ENCODE measurements at regions not wholly inside any gene's neighbourhood (a gene's known extent, or its start where the extent isn't known, plus 50 kb on each side); places are given as distances from the start of the nearest gene placed in this dataset.

DNA sequence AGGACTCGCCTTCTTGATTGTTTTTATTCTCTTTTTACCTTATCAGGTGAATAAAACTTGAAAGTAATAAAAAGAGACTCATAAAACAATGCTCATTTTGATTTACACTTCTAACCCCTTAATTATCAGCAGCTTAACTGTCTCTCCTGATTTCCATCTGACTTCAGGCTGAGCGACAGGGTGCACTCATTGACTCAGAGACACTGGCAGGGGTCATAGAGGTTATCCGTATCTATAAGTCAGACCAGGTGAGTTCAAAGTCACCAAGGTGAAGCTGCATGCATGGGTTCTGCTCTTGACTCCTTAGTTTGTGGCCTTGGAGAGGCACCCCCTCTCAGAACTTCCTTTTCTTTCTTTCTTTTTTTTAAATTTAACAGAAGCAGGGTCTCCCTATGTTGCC is 116.4 kb upstream of the SLC34A2 start:
- Mint-ChIP-seq H3K27me3 (no peaks in the 10 kb centered on the region), H3K27ac (no peak overlapping the region), H3K4me1 (ENCODE audit: low read depth) (peaks cover 38% of the 10 kb centered on the region), H3K9me3 (ENCODE audit: low read depth) (no peaks in the 10 kb centered on the region), H3K4me3 (ENCODE audit: low read depth) (no peak overlapping the region), H3K36me3 (ENCODE audit: insufficient read depth) (no peaks in the 10 kb centered on the region)
- DNase-seq (ENCODE audit: low spot score, unreplicated experiment) = no peak
- TF ChIP-seq, protein P1, sequence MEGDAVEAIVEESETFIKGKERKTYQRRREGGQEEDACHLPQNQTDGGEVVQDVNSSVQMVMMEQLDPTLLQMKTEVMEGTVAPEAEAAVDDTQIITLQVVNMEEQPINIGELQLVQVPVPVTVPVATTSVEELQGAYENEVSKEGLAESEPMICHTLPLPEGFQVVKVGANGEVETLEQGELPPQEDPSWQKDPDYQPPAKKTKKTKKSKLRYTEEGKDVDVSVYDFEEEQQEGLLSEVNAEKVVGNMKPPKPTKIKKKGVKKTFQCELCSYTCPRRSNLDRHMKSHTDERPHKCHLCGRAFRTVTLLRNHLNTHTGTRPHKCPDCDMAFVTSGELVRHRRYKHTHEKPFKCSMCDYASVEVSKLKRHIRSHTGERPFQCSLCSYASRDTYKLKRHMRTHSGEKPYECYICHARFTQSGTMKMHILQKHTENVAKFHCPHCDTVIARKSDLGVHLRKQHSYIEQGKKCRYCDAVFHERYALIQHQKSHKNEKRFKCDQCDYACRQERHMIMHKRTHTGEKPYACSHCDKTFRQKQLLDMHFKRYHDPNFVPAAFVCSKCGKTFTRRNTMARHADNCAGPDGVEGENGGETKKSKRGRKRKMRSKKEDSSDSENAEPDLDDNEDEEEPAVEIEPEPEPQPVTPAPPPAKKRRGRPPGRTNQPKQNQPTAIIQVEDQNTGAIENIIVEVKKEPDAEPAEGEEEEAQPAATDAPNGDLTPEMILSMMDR (IDR thresholded peaks at IDR 0.05; ENCODE audit: unreplicated experiment) = no peak

DNA sequence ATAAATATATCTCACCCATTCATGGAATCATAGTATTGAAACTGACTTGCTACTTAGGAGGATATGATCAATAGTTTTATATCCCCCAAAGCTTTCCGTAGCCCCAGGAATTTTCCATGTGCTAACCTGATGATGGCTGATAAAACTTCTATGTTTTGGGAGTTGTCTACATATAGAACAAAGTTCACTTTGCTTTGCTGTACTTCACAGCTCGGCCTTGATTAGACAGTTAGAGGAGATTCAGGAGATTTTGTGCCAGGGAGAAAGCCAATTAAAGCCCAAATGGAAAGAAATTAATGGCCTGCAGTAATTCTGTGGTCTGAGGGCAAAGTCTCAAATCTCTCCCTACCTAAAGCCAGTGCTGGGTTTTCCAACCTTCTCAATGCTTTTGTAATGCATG is 114.9 kb upstream of the SLC34A2 start:
- Mint-ChIP-seq H3K4me1 (ENCODE audit: low read depth) (peaks cover 37% of the 10 kb centered on the region), H3K27ac (no peak overlapping the region), H3K4me3 (ENCODE audit: low read depth) (no peak overlapping the region), H3K27me3 (no peaks in the 10 kb centered on the region), H3K9me3 (ENCODE audit: low read depth) (no peaks in the 10 kb centered on the region), H3K36me3 (ENCODE audit: insufficient read depth) (no peaks in the 10 kb centered on the region)
- no peak for DNase-seq (ENCODE audit: low spot score, unreplicated experiment)
- TF ChIP-seq, protein P1 (IDR thresholded peaks at IDR 0.05; ENCODE audit: unreplicated experiment) = no peak

DNA sequence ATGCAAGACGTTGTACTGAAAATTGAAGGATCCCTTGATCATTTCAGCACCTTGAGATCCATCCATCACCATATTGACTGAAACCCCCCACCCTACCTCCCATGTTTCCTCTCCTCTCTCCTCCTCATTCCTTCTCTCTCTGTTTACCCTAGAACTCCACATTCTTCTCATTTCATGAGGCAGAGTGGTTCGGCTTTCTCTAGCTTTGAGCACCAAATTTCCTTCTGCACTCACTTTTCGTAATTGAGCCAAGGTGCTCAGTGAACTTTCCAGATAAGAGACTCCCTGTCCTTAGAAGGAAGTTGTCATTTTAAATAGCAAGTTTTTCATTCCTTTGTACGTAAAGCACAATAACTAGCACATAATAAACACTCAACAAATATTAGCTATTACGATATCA is 108.3 kb upstream of the SLC34A2 start:
- Mint-ChIP-seq H3K4me1 (ENCODE audit: low read depth) (peaks cover 20% of the 10 kb centered on the region), H3K36me3 (ENCODE audit: insufficient read depth) (no peaks in the 10 kb centered on the region), H3K27ac (no peak overlapping the region), H3K4me3 (ENCODE audit: low read depth) (no peak overlapping the region), H3K9me3 (ENCODE audit: low read depth) (no peaks in the 10 kb centered on the region), H3K27me3 (no peaks in the 10 kb centered on the region)
- no peak for DNase-seq (ENCODE audit: low spot score, unreplicated experiment)
- TF ChIP-seq, protein P1 (IDR thresholded peaks at IDR 0.05; ENCODE audit: unreplicated experiment) = no peak

DNA sequence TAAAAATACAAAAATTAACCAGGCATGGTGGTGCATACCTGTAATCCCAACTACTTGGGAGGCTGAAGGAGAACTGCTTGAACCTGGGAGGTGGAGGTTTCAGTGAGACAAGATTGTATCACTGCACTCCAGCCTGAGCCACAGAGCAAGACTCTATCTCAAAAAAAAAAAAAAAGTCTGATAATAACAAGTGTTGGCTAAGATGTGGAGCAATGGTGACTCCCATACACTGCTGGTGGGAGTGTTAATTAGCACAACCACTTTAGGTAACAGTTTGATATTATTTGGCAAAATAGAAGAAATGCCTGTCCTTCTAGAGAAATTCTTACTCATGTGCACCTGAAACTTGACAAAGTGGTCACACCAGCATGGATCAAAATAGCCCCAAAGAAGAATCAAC is 106.2 kb upstream of the SLC34A2 start:
- H3K36me3 Mint-ChIP-seq (ENCODE audit: insufficient read depth) = no peaks in the 10 kb centered on the region
- no peak overlapping the region for H3K4me3 Mint-ChIP-seq (ENCODE audit: low read depth)
- H3K9me3 Mint-ChIP-seq (ENCODE audit: low read depth) = no peaks in the 10 kb centered on the region
- TF ChIP-seq, protein P1 (IDR thresholded peaks at IDR 0.05; ENCODE audit: unreplicated experiment) = no peak
- H3K4me1 Mint-ChIP-seq (ENCODE audit: low read depth) = peaks cover 16% of the 10 kb centered on the region
- DNase-seq (ENCODE audit: low spot score, unreplicated experiment) = no peak
- no peaks in the 10 kb centered on the region for H3K27me3 Mint-ChIP-seq
- H3K27ac Mint-ChIP-seq = no peak overlapping the region

GRCh38 chr4:25550376-25551030 is 105.1 kb upstream of the SLC34A2 start:
- no peak overlapping the region for H3K4me3 Mint-ChIP-seq (ENCODE audit: low read depth)
- H3K27me3 Mint-ChIP-seq = no peaks in the 10 kb centered on the region
- peaks cover 14% of the 10 kb centered on the region for H3K4me1 Mint-ChIP-seq (ENCODE audit: low read depth)

More at GRCh38 chr4:25550376-25551030, 105.1 kb upstream of the SLC34A2 start:
- TF ChIP-seq, protein P1 (IDR thresholded peaks at IDR 0.05; ENCODE audit: unreplicated experiment) = no peak
- H3K27ac Mint-ChIP-seq = no peak overlapping the region
- H3K36me3 Mint-ChIP-seq (ENCODE audit: insufficient read depth) = no peaks in the 10 kb centered on the region
- DNase-seq (ENCODE audit: low spot score, unreplicated experiment) = no peak
- H3K9me3 Mint-ChIP-seq (ENCODE audit: low read depth) = no peaks in the 10 kb centered on the region
